HFFc6 (cell line): ENCODE measurements at regions not wholly inside any gene's neighbourhood (a gene's known extent, or its start where the extent isn't known, plus 50 kb on each side); places are given as distances from the start of the nearest gene placed in this dataset.

Experiments used
- DNase-seq: peaks from one replicate; pipeline ENCODE4 v3.0.0-alpha.2; 2018
- H3K27ac Mint-ChIP-seq: 2 replicates; pipeline ENCODE4 v1.8.0; 2020; ENCODE audit warnings: mild to moderate bottlenecking, mixed read lengths
- H3K27me3 Mint-ChIP-seq: 2 replicates; pipeline ENCODE4 v1.8.0; 2021; ENCODE audit warnings: mild to moderate bottlenecking, moderate library complexity, mixed read lengths; ENCODE audit not compliant: insufficient read depth
- H3K36me3 Mint-ChIP-seq: 2 replicates; pipeline ENCODE4 v1.8.0; 2021; ENCODE audit warnings: low read depth, mixed read lengths
- H3K4me1 Mint-ChIP-seq: 2 replicates; pipeline ENCODE4 v1.8.0; 2020; ENCODE audit warnings: low read depth, mixed read lengths
- H3K4me3 Mint-ChIP-seq: 2 replicates; pipeline ENCODE4 v1.8.0; 2020; ENCODE audit warnings: mild to moderate bottlenecking, moderate library complexity, mixed read lengths
- H3K9me3 Mint-ChIP-seq: 2 replicates; pipeline ENCODE4 v1.8.0; 2020; ENCODE audit warnings: mild to moderate bottlenecking, mixed read lengths
- CTCF ChIP-seq: fragments of 200-600 bp; sonication (generic); IDR thresholded peaks from 2 replicates; pipeline ENCODE4 v1.5.0; 2021; ENCODE audit warnings: antibody characterized with exemption, mild to moderate bottlenecking

GRCh38 chr10:44662051-44662450 is 249.1 kb upstream of the TMEM72 start:
- H3K4me3 Mint-ChIP-seq: no peak overlapping the region
- H3K36me3 Mint-ChIP-seq: no peaks in the 10 kb centered on the region
- H3K27ac Mint-ChIP-seq: no peak overlapping the region
- H3K4me1 Mint-ChIP-seq: peaks cover 41% of the 10 kb centered on the region
- TF ChIP-seq CTCF: no peak
- DNase-seq: no peak
- H3K27me3 Mint-ChIP-seq: no peaks in the 10 kb centered on the region; the same call in 1 of the 2 replicates
- no peaks in the 10 kb centered on the region for H3K9me3 Mint-ChIP-seq

GRCh38 chr10:44668336-44668735 is 242.8 kb upstream of the TMEM72 start:
- Mint-ChIP-seq H3K4me3 (no peak overlapping the region), H3K9me3 (no peaks in the 10 kb centered on the region), H3K4me1 (no peaks in the 10 kb centered on the region), H3K27ac (no peak overlapping the region), H3K36me3 (0 out of 2 replicates have a peak, but pooled peaks cover 5% of the 10 kb centered on the region), H3K27me3 (no peaks in the 10 kb centered on the region)
- DNase-seq: no peak
- TF ChIP-seq CTCF: no peak

- TF ChIP-seq CTCF: no peak
- Mint-ChIP-seq H3K36me3 (0 out of 2 replicates have a peak, but pooled peaks cover 5% of the 10 kb centered on the region), H3K4me3 (no peak overlapping the region), H3K9me3 (no peaks in the 10 kb centered on the region), H3K27me3 (no peaks in the 10 kb centered on the region), H3K4me1 (0 out of 2 replicates have a peak, but pooled peaks cover 6% of the 10 kb centered on the region), H3K27ac (no peak overlapping the region)
- no peak for DNase-seq
These were observed 239.8 kb upstream of the TMEM72 start for GRCh38 chr10:44671319-44671718.

- no peak for TF ChIP-seq CTCF
- DNase-seq: no peak
- Mint-ChIP-seq H3K27ac (no peak overlapping the region), H3K27me3 (no peaks in the 10 kb centered on the region), H3K9me3 (no peaks in the 10 kb centered on the region), H3K36me3 (0 out of 2 replicates have a peak, but pooled peaks cover 5% of the 10 kb centered on the region), H3K4me1 (0 out of 2 replicates have a peak, but pooled peaks cover 6% of the 10 kb centered on the region), H3K4me3 (no peak overlapping the region)
These were observed 237.7 kb upstream of the TMEM72 start for GRCh38 chr10:44673245-44673983.

- no peak for DNase-seq
- Mint-ChIP-seq H3K9me3 (no peaks in the 10 kb centered on the region), H3K27ac (no peak overlapping the region), H3K4me1 (0 out of 2 replicates have a peak, but pooled peaks cover 6% of the 10 kb centered on the region), H3K4me3 (no peak overlapping the region), H3K27me3 (no peaks in the 10 kb centered on the region), H3K36me3 (0 out of 2 replicates have a peak, but pooled peaks cover 5% of the 10 kb centered on the region)
- no peak for TF ChIP-seq CTCF
These were observed 236.4 kb upstream of the TMEM72 start for GRCh38 chr10:44674536-44675386.
